ENCODE measurements at regions not wholly inside any gene's neighbourhood (a gene's known extent, or its start where the extent isn't known, plus 50 kb on each side); places are given as distances from the start of the nearest gene placed in this dataset.

- Histone ChIP-seq H3K27me3 (ENCODE audit: control insufficient read depth, insufficient read depth, low read length) (no peaks in the 10 kb centered on the region), H3K36me3 (ENCODE audit: control insufficient read depth, insufficient read depth, low read length) (no peaks in the 10 kb centered on the region), H3K27ac (ENCODE audit: low read length) (no peak overlapping the region), H3K9me3 (ENCODE audit: control insufficient read depth, insufficient read depth, low read length) (no peaks in the 10 kb centered on the region), H3K4me3 (ENCODE audit: low read length) (no peak overlapping the region), H3K4me1 (ENCODE audit: control insufficient read depth, insufficient read depth, low read length) (no peaks in the 10 kb centered on the region)
- peaks cover 0 to 3% of the 10 kb centered on the region in 2 donors for H3K27me3 Mint-ChIP-seq (ENCODE audit: low read depth in 2 of 2)
- 79% methylated on average over 4 of the region's 4 CpGs for WGBS (ENCODE audit: insufficient coverage)
- H3K4me1 Mint-ChIP-seq, result peaks cover 6% of the 10 kb centered on the region in 2 donors
- DNase-seq (no peak), ATAC-seq (no peak)
- H3K27ac Mint-ChIP-seq, result no peak overlapping the region
- no peak for TF ChIP-seq CTCF (IDR thresholded peaks at IDR 0.05)
- no peaks in the 10 kb centered on the region for H3K36me3 Mint-ChIP-seq
- H3K4me3 Mint-ChIP-seq, result no peak overlapping the region
- intact Hi-C loops (cut with micrococcal nuclease), result no loop called here
- H3K9me3 Mint-ChIP-seq, result no peaks in the 10 kb centered on the region
These were observed 102.2 kb downstream of the NRN1 start for GRCh38 chr6:5904532-5904931.

- DNase-seq (no peak), ATAC-seq (no peak)
- H3K4me3 Mint-ChIP-seq, result no peak overlapping the region
- H3K36me3 Mint-ChIP-seq, result no peaks in the 10 kb centered on the region
- no peaks in the 10 kb centered on the region for H3K27me3 Mint-ChIP-seq (ENCODE audit: low read depth in 2 of 2)
- no peaks in the 10 kb centered on the region for H3K9me3 Mint-ChIP-seq
- Histone ChIP-seq H3K4me3 (ENCODE audit: low read length) (no peak overlapping the region), H3K9me3 (ENCODE audit: control insufficient read depth, insufficient read depth, low read length) (no peaks in the 10 kb centered on the region), H3K4me1 (ENCODE audit: control insufficient read depth, insufficient read depth, low read length) (no peaks in the 10 kb centered on the region), H3K36me3 (ENCODE audit: control insufficient read depth, insufficient read depth, low read length) (no peaks in the 10 kb centered on the region), H3K27me3 (ENCODE audit: control insufficient read depth, insufficient read depth, low read length) (no peaks in the 10 kb centered on the region), H3K27ac (ENCODE audit: low read length) (no peak overlapping the region)
- intact Hi-C loops (cut with micrococcal nuclease), result no loop called here
- peak overlapping the region in 1 of 2 donors; percentile 62 for H3K27ac Mint-ChIP-seq
- WGBS (ENCODE audit: insufficient coverage), result 93% methylated on average over 4 of the region's 4 CpGs
- no peak for TF ChIP-seq CTCF (IDR thresholded peaks at IDR 0.05)
- H3K4me1 Mint-ChIP-seq, result peaks cover 15 to 16% of the 10 kb centered on the region in 2 donors
These were observed 107.3 kb downstream of the NRN1 start for GRCh38 chr6:5899216-5900045.

- no peak for TF ChIP-seq CTCF (IDR thresholded peaks at IDR 0.05)
- no peak for ATAC-seq
- no peak overlapping the region for H3K27ac Mint-ChIP-seq
- Histone ChIP-seq H3K9me3 (ENCODE audit: control insufficient read depth, insufficient read depth, low read length) (no peaks in the 10 kb centered on the region), H3K27me3 (ENCODE audit: control insufficient read depth, insufficient read depth, low read length) (no peaks in the 10 kb centered on the region), H3K27ac (ENCODE audit: low read length) (no peak overlapping the region), H3K4me1 (ENCODE audit: control insufficient read depth, insufficient read depth, low read length) (no peaks in the 10 kb centered on the region), H3K36me3 (ENCODE audit: control insufficient read depth, insufficient read depth, low read length) (no peaks in the 10 kb centered on the region), H3K4me3 (ENCODE audit: low read length) (no peak overlapping the region)
- 91% methylated on average over 8 of the region's 8 CpGs for WGBS (ENCODE audit: insufficient coverage)
- DNase-seq, result no peak
- intact Hi-C loops (cut with micrococcal nuclease), result no loop called here
- no peaks in the 10 kb centered on the region for H3K27me3 Mint-ChIP-seq (ENCODE audit: low read depth in 2 of 2)
- H3K9me3 Mint-ChIP-seq, result no peaks in the 10 kb centered on the region
- no peak overlapping the region for H3K4me3 Mint-ChIP-seq
- no peaks in the 10 kb centered on the region for H3K36me3 Mint-ChIP-seq
- H3K4me1 Mint-ChIP-seq, result peaks cover 15 to 16% of the 10 kb centered on the region in 2 donors
These were observed 108.2 kb downstream of the NRN1 start for GRCh38 chr6:5898563-5898962.

- TF ChIP-seq CTCF (IDR thresholded peaks at IDR 0.05), result no peak
- Mint-ChIP-seq H3K9me3 (no peaks in the 10 kb centered on the region), H3K36me3 (no peaks in the 10 kb centered on the region), H3K27ac (no peak overlapping the region), H3K27me3 (ENCODE audit: low read depth in 2 of 2) (no peaks in the 10 kb centered on the region), H3K4me1 (peaks cover 15 to 16% of the 10 kb centered on the region in 2 donors), H3K4me3 (no peak overlapping the region)
- Histone ChIP-seq H3K9me3 (ENCODE audit: control insufficient read depth, insufficient read depth, low read length) (no peaks in the 10 kb centered on the region), H3K27me3 (ENCODE audit: control insufficient read depth, insufficient read depth, low read length) (no peaks in the 10 kb centered on the region), H3K4me3 (ENCODE audit: low read length) (no peak overlapping the region), H3K27ac (ENCODE audit: low read length) (no peak overlapping the region), H3K4me1 (ENCODE audit: control insufficient read depth, insufficient read depth, low read length) (peaks cover under 1% of the 10 kb centered on the region), H3K36me3 (ENCODE audit: control insufficient read depth, insufficient read depth, low read length) (no peaks in the 10 kb centered on the region)
- 92% methylated on average over 1 of the region's 1 CpG for WGBS (ENCODE audit: insufficient coverage)
- intact Hi-C loops (cut with micrococcal nuclease), result no loop called here
- DNase-seq, result no peak
- no peak for ATAC-seq
These were observed 108.6 kb downstream of the NRN1 start for GRCh38 chr6:5898102-5898501.
